KG1 (cell line): ENCODE measurements at regions not wholly inside any gene's neighbourhood (a gene's known extent, or its start where the extent isn't known, plus 50 kb on each side); places are given as distances from the start of the nearest gene placed in this dataset.

Experiments used
- DNase-seq: peaks from one replicate; lab custom pipeline; 2025; lab: John Stamatoyannopoulos, UW

DNA sequence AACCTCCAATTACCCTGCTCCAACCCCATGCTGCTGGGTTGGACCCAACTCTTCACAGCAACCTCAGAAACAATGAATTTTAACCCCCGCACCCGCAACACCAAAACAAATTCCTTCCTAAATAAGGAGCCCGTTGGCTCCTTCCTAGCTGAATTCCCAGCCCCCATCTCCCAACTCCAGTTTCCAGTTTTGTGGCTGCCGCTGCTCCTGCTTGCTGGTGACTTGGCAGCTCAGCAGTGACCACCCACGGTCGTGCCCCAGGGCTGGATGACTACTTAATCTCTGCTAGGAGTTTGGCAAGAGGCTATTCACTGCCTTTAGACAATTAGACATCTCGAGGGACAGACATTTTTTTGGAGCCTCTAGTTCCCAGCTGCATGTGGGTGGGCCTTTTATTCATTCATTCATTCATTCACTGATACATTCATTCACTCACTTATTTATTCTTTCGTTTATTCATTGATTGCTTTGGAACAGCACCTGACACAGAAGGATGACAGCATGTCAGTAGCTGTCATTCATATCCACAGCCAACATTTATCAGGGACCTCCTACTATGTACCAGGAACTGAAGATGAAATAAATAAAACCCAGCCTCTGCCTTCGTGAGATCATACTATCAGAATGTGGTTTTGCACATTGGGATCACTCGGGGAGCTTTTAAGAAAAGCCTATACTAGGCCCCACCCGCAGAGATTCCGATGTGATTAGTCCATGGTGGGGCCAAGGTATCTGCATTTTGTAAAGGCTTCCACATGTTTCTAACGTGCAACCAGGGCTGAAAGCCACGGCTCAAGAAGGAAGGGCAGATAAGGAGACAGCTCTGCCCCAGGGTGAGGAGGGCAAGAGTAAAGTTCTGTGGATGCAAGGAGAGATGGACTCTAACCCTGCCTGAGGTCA lies 256.5 kb downstream of the SHQ1 start:
- no peak for DNase-seq

DNA sequence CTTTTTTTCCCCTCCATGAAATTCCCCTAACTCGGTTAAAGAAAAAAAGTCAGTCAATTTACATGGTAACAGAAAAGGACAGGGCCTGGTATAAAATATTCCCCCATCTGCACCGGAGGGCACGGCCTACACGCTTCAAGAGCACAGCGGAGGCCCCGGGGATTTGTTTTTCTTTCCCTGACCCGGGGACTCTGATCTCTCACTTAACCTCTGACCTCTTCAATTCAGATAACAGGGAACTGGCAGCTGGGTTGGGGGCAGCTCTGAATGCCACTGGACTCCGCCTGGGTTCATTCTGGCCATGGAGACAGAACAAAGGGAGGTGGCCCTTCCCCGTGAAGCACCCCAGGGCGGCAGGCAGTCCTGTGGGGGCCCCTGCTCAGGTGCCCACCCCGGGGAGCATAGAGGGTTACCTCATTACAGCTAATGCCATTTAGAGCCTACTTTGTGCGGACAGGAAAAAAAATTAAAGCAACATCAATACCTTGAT lies 257.5 kb downstream of the SHQ1 start:
- DNase-seq, result no peak

DNA sequence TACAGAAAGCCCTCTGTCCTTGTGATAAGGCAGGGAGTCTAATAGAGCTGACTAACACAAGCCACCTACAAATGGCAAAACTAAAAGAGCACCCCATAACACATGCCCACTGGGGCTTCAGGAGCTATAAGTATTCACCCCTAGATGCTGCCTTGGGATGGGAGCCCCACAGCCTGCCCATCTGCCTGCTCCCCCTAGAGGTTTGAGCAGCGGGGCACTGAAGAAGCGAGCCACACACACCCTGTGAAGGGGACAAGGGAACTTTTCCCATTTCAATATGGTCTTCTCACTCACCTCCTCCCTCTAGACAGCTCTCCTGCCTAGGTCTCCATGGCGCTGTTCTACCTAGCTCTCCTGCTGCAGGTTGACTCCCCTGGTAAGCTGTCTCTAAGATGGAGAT lies 261.0 kb downstream of the SHQ1 start:
- DNase-seq, result no peak

DNA sequence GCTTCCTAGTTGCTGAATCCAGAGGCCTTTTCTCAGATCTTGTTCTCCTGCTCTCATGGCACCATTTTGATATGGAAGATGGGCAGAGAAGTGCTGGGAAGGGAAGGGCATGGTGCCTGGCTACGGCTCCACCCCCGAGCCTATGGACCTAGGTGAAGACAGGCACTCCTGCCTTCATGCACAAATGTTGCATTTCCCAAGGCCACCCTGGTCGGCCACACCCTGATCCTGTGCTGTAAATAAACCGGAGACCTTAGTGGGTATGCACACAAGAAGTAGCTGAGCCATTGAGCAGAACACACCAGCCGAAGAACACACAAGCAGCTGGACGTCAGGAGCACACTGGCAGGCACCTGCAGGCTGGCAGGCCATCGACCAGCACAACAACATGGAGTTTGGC lies 261.6 kb downstream of the SHQ1 start:
- DNase-seq, result no peak

DNA sequence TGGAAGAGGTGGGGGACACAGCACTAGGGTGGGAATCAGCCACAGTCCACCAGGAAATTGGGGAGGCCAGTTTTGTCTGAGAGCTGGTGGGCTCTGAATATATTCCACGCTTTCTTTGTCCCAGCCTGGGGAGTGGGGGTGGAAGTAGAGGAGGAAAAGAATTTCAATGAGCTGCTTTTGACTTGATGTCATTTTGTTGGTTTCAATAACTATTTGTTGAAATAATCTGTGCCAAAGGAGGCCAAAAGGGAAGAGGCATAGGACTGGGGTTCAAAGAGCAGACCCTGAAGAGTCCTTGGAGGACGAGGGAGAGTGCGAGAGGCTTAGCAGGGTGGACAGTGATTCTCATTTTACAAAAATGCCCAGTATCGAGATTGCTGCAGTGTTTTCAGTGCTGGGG lies 262.3 kb downstream of the SHQ1 start:
- no peak for DNase-seq

DNA sequence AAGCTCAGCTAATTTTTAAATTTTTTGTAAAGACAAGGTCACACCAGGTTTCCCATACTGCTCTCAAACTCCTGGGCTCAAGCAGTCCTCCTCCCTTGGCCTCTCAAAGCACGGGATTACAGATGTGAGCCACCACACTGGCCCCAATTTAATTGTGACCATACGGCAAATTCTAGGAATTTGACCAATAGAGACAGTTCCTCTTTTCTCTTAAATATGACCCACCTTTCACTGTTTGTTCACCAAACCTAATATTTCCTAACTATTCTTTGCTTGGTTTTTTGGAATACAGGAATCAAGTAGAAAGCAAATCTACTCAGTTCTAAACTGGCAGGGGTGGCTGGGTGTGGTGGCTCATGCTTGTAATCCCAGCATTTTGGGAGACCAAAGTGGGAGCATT lies 264.0 kb downstream of the SHQ1 start:
- DNase-seq, result no peak

DNA sequence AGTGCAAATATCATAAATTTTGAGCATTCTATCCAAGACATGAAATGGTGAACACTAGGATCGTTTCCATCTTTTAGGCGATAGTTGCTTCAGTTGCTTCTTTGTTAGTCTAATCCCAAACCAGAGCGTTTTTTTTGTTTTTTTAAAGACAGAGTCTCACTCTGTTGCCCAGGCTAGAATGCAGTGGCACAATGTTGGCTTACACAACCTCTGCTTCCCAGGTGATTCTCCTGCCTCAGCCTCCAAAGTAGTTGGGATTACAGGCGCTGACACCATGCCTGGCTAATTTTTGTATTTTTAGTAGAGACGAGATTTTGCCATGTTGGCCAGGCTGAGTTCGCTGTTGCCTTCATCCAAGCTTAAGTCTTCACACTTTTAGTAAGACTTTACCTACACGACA lies 265.3 kb downstream of the SHQ1 start:
- no peak for DNase-seq

DNA sequence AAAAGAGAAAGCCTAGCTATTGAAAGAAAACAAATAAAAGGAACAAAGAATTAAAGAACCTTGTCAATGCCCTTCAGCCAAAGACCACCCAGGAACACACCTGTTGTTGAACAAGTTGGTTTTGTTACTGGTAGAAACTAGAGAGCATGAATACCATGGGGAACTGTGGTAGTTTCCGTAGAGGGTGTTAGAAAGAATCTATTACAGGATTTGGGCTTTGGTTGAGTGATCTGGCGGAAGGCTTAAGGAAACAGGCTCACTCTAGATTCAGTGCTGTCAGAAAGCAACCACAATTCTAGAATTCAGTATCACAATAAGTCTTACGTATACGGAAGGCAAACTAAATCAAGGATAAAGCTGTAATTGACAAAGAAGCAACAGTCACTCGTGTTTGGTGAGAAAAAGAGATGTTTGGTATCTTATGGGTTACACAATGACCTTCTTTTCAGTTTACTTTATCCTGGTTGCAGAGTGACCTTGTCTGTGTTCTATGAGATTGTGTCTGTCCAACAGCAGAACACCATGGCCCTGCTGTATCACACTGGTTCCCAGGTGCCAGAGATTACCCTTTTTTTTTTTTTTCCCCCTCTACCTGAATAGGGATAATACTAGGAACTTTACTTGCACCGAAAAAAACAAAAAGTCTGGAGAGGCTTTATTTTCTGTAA lies 265.9 kb downstream of the SHQ1 start:
- DNase-seq, result no peak

DNA sequence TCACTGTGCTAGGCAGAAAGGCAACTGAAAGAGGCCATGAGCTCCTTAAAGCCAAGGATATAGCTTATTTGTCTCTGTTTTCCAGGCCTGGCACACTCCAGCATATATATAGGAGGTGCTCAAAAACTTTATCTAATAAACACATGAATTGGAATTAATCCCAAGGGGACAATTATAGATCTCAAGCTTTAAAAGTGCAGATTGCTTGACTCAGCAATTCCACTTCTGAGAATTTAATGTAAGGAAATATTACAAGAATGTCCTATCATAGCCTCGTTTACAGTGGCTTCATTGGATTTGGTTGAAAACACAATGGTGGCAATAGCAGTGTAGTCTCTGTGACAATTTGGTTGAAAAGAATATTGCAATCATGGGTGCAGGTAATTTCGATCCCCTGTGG lies 267.3 kb downstream of the SHQ1 start:
- no peak for DNase-seq

DNA sequence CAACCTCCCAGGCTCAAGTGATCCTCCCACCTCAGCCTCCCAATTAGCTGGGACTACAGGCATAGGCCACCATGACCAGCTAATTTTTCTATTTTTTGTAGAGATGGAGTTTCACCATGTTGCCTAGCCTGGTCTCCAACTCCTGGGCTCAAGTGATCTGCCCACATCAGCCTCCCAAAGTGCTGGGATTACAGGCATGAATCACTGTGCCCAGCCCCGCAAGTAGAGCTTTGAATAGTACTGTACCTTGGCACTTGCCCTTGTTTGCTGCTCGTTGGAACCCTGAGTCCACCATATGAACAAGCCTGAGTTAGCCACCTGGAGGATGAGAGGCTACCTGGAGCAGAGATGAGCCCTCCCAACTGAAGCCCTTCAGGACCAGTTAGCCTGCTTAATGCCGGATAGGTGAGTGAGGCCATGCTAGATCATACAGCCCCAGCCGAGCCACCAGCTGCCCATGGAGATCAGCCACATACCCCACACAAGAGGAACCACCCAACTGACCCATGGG lies 267.9 kb downstream of the SHQ1 start:
- no peak for DNase-seq

DNA sequence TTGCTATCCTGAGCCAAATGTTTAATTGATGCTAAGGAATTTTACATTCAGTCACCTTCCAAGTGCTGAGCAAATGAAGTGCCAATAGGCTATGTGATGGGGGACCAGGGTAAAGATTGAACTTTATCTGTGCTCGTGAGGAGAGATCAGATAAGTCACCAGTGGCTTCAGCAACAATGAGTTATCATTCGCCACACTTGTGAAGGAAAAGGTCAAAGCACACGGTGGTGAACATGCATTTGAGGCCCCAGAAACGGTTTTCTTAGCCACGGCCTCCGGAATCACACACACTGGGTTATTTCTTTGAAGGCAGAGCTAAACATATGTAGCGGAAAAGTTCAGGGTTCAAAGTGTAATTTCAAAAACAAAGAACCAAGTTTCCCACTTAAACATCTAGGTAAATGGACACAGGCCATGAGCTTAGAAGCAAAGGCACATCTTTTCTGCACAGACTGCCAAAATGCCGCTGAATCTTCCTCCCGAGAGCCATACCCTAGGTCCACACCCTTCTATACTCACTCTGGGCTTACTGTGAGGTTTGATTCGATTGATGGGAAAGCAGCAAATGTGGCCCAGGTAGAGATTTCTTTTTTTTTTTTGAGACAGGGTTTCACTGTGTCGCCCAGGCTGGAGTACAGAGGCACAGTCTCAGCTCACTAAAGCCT lies 268.5 kb downstream of the SHQ1 start:
- DNase-seq, result no peak

DNA sequence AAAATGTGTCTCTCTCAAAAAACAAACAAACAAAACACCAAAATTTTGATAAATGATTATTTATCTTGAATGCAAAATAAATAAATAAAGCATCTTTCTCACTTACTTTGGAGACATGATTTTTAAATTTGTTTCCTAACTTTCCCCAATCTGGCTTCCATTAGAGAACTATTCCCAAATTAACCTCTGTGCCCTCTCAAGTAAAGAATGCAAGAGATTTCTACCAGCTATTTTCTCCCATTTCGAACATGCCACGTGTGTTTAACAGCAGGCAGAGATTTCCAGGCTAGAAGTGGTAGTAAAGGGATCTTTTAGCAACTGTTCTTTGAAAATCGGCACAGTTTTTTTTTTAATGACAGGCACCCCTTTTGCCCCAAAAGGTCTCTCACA lies 269.1 kb downstream of the SHQ1 start:
- DNase-seq, result no peak

DNA sequence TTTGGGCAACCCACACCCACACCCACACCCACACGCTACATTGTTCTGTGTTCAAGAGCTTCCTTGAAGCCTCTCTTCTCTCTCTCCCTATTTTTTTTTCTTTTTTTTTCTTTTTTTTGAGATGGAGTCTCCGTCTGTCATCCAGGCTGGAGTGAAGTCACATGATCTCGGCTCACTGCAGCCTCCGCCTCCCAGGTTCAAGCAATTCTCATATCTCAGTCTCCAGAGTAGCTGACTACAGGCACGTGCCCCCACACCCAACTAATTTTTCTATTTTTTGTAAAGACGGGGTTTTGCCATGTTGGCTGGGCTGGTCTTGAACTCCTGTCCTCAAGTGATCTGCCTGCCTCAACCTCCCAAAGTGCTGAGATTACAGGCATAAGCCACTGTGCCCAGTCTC lies 271.1 kb downstream of the SHQ1 start:
- DNase-seq, result no peak

DNA sequence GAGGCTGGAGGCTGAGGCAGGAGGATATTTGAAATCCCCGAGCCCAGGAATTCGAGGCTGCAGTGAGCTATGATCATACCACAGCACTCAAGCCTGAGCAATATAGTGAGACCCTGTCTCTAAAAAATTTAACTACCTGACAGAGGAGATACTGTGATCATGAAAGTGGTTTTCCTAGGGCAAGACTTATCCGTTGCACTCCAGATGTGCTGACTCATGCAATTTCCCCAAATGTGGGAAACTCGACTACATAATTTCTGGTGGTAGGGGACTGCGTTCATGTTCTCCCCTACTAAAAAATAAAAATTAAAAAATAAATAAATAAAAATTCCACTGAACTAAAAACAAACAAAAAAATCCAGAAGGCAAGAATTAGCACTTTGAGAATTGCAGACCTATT lies 271.7 kb downstream of the SHQ1 start:
- DNase-seq, result no peak

DNA sequence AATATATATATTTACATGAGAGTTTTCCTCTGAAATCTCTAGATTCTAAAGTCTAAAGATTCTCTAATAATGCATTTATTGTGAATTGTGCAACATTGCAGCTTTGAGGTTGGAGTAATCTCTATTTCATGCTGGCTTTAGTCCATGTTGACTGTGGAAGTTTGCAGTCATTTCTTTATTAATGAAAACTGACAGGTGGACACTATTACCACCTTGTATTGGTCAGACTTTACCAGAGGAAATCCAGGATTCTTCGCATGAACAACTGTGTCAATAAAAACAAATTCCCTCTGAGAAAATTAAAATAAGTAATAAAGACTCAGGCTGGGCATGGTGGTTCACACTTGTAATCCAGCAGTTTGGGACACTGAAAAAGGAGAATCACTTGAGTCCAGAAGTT lies 274.1 kb downstream of the SHQ1 start:
- DNase-seq, result no peak

DNA sequence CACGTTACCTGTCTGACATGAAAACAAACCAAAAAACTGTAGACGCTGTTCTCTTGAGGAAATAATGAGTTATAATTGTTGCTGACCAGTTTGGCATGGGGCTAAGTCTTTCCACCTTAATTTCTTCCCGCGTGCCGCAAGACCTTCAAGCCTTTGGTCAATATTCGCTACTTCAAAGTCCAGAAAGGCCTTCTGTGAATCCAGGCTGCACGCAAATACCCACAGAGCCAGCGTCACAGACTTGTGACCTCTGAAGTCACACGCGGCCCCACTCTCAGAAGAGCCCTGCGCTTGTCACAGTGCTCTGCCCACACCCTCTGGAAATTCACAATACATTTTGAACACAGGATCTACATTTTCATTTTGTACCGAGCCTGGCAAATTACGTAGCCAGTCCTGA lies 275.2 kb downstream of the SHQ1 start:
- no peak for DNase-seq

DNA sequence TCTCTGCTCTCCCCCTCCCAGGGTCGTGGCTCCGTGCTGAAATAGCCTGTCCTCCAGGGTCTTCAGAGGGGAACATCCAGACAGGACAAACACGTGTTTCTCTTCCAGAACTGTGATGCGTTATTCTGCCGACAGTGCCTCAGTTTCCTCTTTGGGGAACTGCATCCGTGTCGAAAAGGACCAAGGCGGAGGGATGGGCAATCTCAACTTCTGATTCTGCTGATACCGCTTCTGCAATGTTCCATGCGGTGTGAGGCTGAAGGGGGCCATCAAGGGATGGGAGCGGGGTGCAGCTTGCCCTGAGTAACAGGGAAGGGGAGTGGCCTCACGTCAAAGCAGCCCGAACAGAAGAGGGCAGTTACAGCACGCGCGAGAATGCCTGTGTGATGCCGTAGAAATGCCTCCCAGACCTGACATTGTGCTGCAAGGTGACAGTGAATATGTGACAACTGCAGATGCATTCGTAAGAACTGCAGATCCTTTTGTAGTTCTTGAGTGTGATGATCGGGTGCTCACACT lies 275.7 kb downstream of the SHQ1 start:
- DNase-seq, result no peak

DNA sequence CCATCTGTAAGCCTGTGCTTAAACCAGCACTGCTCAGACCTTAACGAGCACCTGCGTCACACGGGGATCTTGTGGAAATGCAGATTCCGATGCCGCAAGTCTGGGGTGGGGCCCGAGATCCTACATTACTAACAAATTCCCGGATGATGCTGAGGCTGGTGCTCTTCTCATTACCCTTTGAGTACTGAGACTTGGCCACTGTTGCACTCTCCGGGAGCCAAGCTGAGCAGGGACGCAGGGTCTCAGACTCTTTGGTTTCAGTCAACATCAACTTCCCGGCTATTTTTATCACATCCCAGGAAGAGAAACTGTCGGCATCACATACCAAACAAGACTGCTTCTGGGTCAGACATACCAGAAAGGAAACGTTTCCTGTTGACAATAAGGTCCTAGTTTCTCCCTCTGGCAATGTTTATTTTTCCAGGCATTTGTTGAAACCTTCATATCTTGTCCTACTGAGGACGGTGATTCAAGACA lies 276.6 kb downstream of the SHQ1 start:
- no peak for DNase-seq

DNA sequence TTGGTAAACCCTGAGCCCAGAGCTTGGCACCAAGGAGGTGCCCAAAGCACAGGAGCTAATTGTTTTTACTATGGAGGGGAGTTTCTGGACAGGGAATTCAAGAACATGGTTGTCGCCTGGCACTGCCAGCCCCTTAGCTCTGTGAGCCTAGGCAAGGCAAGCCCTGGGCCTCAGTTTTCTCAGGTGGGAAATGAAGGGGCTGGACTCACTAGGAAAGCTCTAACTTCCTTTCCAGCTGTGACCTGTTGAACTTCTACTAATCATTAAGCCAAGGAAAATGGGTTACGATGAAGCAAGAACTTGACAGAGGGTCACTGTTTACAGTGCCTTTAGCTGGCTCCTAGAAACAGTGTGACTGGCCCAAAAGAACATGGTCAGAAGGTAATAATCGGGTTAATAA lies 277.2 kb downstream of the SHQ1 start:
- DNase-seq, result no peak

DNA sequence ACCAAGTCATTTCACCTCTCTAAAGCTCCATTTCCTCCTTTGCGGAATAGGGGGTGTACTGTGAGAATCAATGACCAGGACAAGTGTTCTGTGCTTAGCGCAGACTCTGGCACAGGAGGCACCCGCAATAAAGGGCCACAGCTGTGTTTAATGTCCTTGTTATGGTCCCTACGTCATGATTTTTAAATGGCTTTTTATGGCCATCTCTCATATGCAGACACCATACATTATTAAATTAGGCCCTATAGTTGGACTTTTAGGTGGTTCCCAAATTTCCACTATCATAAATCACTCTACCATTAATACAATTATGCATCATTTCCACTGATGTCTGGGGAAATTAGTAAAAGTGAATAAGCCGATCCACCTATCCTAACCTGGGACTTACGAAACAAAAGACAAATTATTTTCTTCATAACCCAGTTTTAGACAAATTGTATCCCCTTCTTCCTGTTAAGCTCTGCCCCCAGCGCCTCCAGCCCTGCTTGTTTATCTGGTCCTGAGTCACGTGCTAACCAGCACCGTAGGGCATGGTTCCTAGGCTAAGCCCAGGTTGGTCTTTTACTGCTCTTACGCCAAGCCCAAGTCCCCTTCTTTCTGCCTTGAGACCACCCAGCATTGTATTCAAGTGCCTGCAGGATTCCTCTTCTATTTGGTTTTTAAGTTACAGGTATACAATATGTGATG lies 278.3 kb downstream of the SHQ1 start:
- DNase-seq, result no peak

DNA sequence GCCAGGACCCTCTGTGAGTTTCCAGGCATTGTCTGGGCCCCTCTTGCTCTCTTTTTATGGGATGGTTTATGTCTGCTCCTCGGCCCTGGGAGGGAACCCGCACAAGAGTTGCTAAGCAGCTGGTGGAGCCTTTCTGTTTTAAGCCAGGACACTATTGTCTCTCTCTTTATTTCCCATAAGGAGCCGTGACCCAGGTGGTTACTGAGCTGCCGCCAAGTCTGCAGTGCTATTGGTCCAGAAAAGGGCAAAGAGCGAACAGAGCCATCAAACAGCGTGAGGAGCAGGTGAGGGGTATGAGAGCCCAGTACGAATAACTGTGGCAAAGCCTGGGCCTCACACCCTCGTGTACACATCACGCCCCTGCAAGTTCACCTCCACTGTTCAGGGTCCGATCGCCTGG lies 280.2 kb downstream of the SHQ1 start:
- DNase-seq, result no peak

DNA sequence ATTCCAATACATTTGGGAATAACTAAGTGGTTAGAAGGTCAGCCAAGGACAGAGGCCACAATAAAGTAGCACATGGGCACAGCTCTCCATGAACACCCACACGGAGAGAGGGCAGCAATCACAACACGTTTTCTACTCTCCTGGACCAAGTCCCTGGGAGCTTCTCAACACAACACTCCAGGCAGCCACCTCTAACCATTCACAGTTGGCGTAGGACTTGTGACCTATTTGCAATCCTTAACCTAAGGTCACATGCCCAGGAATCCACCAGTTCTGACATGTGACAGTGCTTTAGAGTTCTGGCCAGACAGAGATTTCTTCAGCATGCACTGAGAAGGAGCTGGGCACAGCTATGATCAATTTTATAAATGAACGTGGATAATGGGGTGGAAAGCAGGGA lies 280.8 kb downstream of the SHQ1 start:
- no peak for DNase-seq
